NCI-H146 (cell line): ENCODE measurements at regions not wholly inside any gene's neighbourhood (a gene's known extent, or its start where the extent isn't known, plus 50 kb on each side); places are given as distances from the start of the nearest gene placed in this dataset.

Experiments used
- DNase-seq: peaks from one replicate; lab custom pipeline; 2025; lab: John Stamatoyannopoulos, UW

DNA sequence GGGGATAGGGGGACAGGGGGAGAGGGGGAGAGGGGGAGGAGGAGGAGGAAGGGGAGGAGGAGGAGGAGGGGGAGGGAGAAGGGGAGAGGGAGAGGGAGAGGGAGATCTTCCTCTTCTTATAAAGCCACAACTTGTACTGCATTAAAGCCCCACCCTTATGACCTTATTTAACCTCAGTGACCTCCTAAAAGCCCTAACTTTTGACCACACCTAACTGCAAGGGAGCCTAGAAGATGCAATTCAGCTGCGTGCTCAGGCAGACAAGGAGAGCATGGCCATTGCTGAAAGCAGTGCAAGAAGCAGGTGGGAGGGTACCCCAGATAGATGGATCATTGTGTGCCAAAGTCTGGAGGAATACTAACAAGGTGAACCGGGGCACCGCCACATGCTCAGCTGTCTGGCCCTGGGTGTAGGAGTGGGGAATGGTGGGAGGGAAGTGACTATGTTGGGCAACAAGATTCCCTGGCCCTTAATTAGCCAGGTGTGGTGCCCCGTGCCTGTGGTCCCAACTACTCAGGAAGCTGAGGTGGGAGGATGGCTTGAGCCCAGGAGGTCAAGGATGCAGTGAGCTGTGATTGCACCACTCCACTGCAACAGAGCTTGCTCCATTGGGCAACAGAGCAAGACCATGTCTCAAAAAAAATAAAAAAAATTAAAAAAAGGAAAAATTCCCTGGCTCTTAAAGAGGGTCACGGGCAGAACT lies 125.4 kb upstream of the BOD1 start:
- no peak for DNase-seq

DNA sequence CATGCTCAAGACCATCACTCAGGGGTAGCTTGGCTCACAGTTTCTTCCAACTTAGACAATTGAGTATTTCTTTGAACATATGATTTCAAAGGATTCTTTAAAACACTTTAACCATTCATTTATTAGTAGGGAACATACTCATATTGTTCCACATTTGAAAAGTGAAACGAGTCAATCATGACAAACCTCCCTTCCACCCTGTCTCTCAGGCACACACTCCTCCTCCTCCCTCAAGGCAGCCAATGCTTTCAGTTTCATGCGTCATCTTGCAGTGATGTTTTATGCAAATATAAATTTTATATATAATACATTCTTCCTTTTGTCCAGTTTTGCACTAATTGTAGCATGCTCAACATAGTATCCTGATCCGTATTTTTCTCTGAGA lies 126.0 kb upstream of the BOD1 start:
- DNase-seq: no peak

DNA sequence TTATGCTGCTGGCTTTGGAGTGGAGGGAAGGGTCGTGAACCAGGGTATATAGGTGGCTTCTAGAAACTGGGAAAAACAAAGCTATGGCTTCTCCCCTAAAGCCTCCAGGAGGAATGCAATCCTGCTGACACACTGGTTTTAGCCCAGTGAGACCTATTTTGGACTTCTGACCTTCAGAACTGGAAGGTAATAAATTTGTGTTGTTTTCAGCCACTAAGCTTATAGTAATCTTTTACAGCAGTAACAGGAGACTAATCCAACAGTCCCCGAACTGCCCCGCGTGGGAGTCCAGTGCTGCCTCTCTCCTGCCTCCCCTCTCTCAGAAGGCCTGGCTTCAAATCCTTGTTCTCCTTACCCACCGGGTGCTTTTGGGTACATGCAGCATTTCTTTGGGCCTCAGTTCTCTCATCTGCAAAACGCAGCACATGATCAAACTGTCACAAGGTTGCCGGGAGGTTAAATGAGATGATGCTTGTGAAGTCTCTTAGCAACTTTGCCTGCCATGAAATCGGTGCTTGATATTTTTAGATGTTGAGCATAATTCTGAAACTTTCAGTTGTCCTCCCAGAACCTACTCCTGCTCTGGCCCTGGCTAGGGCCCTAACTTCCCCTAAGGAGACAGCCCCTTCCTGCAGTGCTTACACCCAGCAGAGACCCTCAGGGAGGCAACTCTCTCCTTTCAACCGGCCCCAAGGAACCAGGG lies 127.3 kb upstream of the BOD1 start:
- no peak for DNase-seq

DNA sequence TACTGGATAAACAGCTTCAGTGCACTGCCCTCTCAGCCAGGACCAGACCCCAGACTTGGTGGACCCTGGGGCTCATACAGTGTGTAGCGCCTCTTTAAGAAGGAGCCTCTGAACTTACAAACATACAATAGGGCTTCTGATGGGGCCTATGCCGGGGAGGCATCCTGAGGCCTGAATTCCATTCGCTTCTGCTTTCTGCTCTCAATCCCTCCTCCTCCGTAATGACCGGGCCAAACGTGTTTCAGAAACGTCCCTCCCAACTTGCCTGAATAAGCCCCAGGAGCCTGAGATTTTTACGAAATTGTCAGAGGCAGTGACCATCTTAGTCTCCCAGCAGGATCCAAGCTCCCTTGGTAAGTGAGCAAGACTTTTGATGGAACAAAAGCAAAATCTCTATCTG lies 128.1 kb upstream of the BOD1 start:
- DNase-seq: no peak

GRCh38 chr5:173745123-173745522 lies 128.7 kb upstream of the BOD1 start:
- peak; percentile 74 for DNase-seq

DNA sequence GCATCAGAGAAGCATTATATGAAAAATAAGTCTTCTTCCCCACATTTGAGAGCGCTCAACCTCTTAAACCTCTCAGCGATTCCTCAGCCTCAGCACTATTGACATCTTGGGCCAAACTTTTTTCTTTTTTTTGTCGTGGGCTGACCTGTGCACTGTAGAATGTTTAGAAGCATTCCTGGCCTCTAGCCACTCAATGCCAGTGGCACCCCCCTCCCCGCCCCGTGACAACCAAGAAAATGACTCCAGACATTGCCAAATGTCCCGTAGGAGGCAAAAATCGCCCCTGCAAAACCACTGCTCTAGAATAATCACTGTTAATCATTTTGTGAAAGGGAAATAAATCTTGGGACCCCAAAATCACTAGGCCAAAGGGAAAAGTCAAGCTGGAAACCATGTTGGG lies 129.1 kb upstream of the BOD1 start:
- DNase-seq: no peak

GRCh38 chr5:173746047-173746646 lies 129.7 kb upstream of the BOD1 start:
- DNase-seq: no peak

DNA sequence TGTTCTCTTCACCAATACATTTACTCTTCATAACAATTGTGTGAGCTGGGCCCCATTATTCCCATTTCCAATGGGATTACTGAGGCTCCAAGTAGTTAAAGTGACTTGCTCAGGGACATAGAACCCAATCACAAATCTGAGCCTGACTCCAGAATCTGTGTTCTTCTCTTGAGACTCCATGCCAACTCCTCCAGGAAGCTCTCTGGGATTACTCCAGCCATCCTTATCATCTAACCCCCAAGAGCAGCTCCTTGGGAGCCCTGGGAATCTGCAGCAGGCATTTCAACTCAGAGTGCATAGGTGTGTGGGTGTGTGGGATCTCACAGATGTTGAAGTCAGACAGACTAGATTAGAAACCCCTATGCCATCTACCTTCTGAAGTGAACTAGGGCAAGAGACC lies 131.4 kb upstream of the BOD1 start:
- DNase-seq: no peak

DNA sequence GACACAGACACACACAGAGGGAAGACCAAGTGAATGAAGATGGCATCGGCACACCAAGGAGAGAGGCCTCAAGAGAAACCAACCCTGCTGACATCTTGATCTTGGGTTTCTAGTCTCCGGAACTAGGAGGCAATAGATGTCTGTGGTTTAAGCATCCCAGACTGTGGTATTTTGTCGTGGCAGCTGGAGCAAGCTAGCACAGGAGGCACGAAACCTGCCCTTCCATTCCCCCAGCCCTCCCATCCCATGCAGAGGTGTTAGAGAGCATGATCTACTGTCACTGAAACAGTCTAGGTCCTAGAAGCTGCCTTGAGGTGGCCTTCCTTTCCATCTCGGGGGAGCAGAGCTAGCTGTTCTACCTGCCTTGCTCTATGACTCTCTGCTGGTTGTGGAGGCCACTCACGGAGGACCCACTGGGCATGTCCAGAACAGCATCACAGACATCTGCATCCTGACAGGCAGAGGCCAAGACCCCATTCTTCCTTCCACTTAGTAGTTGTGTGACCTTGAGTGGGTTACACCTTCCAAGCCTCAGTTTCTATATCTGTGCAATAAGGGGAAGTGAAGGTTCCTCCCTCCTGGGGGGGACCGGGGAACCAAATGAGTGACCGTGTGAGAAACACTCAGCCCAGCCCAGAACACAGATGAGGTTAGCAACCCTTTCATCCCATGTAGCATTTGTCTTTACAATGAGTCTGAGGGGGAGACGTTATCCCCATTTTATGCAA lies 134.3 kb upstream of the BOD1 start:
- no peak for DNase-seq

- DNase-seq: no peak
Observed at GRCh38 chr5:173751266-173751600, 134.8 kb upstream of the BOD1 start.

DNA sequence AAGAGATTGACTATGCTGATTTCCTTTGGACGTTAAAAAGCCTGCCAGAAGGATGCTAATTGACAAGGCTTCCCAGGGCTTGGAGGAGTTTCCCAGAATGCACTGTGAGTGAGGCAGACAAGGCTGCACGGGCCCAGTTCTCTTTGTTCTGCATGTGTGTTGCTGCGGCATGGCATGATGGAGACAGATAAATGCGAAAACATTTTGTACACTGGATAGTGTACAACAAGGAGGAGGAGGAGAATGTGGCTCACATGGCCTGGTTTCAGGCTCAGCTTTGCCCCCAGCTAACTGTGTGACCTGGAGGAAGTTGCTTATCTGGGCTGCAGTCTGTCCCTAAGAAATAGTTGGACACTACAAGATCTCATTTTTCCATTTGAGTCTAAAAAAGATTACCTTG lies 135.5 kb upstream of the CPEB4 start:
- no peak for DNase-seq

- DNase-seq: peak; percentile 72
Observed at GRCh38 chr5:173753307-173754168, 134.6 kb upstream of the CPEB4 start.

DNA sequence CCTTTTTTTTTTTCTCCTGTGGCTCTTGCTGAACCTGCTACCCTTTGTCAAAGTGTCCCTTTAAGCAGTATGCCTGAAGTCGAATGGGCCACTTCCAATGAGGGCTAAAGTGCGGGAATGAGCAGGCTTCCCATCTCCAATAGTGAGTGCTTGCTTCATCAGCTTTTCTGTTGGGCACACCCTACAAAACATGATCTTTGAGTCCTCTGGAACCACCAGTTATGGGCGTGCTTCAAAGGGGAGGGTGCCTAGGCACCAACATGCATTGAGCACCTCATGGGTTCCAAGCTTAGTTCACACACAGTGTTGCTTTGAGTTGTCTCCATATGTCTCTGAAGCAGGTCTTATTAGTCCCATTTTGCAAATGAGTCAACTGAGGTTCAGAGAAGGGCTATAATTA lies 132.8 kb upstream of the CPEB4 start:
- DNase-seq: no peak

DNA sequence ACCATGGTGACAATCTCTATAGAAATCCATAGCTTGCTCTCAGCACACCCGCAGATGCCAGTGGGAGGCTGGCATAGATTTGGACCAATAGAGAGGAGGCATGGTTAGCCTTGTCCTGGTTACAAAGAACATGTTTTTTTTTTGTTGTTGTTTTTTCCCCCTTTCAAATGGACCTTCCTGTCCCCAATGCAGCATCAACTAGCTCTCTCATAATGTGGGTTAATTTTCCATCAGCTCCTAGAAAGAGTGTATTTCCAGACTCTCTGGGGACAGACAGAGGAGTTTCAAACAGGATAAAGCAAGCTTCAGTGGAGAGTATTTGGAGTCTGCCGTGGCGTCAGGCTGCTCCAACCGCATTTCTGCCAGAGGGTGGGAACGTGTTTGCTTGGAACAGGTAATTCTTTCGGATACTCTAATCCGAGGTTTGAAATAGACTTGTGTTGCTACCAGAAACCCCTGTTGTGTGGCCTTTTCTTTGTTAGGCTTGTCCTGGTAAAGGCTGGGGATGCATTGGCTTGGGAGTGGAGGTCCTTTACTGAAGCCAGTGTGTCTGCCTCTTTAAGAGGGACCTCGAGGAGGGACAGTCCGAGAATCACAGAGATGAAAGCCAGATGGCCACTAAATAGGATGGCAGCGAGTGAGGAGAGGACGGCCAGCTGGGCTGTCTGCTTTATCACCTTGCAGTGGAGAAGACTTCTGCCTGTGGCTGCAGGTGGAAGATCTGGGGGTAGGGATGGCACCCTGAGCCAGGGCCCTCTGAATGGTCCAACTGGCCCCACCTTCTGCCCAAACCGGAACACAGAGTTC lies 130.5 kb upstream of the CPEB4 start:
- no peak for DNase-seq

DNA sequence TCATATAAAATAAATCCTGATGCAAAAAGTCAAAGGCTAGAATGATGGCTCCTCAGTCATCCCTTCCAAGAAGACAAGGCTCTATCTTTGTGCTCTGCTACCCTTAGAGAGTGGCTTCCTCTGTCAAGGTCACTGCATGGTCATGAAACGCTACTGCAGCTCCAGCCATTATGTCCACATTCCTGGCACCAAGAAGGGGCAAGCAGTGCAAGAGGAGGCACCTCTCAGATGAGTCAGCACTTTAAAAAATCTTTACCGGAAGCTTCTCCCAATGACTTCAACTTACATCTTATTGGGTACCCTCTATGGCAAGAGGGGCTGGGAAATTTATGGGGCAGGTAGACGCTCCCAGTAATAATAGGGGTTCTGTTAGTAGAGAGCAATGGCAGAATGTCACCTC lies 129.5 kb upstream of the CPEB4 start:
- DNase-seq: no peak

DNA sequence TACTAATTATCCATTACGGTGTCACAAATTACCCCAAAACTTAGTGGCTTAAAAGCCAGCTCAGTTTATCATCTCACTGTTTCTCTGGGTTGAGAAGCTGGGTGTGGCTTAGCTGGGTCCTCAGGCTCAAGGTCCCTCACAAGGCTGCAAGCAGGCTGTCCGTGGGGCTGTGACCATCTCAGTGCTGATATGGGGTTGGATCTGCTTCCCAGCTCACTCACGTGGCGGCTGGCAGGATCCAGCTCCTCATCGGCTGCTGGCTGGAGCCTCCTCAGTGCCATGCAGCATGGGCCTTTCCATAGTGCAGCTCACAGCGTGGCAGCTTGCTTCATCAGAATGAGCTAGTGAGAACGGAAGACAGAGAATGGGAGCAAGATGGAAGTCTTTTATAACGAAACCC lies 128.5 kb upstream of the CPEB4 start:
- DNase-seq: no peak

DNA sequence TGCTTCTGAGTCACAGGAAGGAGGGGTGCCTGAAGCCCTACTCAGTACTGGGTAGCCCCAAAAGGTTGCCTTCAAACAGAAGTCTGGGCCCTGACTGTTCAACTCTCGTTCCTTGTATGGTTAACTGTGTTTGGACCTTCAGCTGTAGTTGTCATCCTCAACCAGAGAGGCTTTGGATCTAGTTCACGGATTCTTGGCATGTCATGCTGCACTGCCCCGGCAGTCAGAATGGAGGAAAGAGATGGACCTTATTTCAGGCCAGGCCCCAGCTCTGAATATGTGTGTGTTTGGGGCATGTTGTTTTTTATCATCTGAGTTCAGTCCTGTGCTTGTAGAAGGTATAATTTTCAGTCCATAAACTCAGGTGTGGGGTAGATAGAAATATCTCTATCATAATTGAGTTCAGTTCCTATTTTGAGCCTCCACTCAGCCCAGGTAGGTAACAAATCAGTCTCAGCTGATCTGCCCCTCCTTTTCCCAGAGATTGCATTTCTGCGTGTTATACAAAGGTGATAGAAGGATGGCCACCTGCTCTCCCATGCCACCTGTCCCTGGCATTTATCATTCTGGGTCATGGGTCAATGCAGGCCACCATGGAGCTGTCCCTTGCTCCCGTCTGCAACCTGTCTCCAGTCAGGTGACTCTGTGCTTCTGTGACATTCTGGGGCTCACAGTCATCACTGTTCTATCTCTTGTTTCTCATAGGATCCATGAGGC lies 127.5 kb upstream of the CPEB4 start:
- DNase-seq: peak; percentile 43

DNA sequence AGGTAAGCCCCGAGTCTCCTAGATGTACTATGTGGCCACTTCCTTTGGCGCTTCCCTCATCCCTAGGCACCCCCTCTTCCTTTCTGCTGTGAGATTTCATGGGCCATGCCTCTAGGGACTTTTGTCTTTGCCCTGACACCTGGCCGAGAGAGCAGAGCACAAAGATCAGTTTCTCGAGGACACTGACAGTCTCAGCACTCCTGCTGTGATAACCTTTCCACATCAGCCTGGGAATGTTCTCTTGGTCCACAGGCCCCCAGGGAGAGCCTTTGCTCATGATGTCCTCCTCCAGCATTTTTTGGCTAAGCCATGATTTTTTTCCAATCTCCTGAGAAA lies 127.0 kb upstream of the CPEB4 start:
- peak; percentile 39 for DNase-seq

- DNase-seq: no peak
Observed at GRCh38 chr5:173762045-173762444, 126.1 kb upstream of the CPEB4 start.

DNA sequence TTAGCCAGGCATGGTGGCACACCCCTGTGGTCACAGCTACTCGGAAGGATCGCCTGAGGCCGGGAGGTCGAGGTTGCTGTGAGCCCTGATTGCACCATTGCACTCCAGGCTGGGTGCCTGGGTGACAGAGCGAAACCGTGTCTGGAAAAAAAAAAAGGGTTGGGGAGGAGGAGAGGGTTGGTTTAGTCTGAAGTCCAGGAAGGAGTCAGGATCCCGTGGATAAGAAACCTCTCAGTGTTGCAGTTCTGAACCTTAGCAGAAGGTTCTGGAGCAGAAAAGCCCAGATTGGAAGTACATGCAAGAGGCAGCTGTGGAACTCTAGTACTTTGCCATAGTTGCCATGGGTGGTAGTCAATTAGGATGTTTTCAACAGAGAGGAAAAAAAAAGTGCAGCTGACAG lies 125.2 kb upstream of the CPEB4 start:
- no peak for DNase-seq

- DNase-seq: no peak
Observed at GRCh38 chr5:173763410-173763809, 124.7 kb upstream of the CPEB4 start.
